ENCODE measurements at regions not wholly inside any gene's neighbourhood (a gene's known extent, or its start where the extent isn't known, plus 50 kb on each side); places are given as distances from the start of the nearest gene placed in this dataset.

- Histone ChIP-seq H3K4me3 (ENCODE audit: low read depth in 2 of 2, low read length in 2 of 2) (no peak overlapping the region), H3K36me3 (ENCODE audit: control insufficient read depth, insufficient read depth, low read length) (no peaks in the 10 kb centered on the region), H3K27me3 (ENCODE audit: control insufficient read depth, insufficient read depth, low read length) (no peaks in the 10 kb centered on the region), H3K4me1 (ENCODE audit: control insufficient read depth, insufficient read depth, low read length) (no peaks in the 10 kb centered on the region), H3K9me3 (ENCODE audit: control insufficient read depth, insufficient read depth, low read depth, low read length) (no peaks in the 10 kb centered on the region), H3K27ac (ENCODE audit: low read length) (no peak overlapping the region)
- intact Hi-C loops (cut with micrococcal nuclease; ENCODE audit: unreplicated experiment) (no loop called here), in situ Hi-C loops (cut with HindIII; ENCODE audit: low pct_unique_long_range_greater_than_20kb, low sequenced_read_pairs) (no loop called here)
- CTCF ChIA-PET, result no interaction called here
- DNase-seq (ENCODE audit: low read depth, low spot score) (no peak), ATAC-seq (no peak)
- BruUV-seq (replicated peaks), result no TSS peak
- POLR2A ChIA-PET, result no interaction called here
- TF ChIP-seq TCF7L2 (IDR thresholded peaks at IDR 0.05; ENCODE audit: low read depth, low read length), result no peak
- TF ChIP-seq POLR2AphosphoS5 (IDR thresholded peaks at IDR 0.05; ENCODE audit: low read depth, low read length), result no peak
- no peak for TF ChIP-seq REST (IDR thresholded peaks at IDR 0.05; ENCODE audit: insufficient read depth in 1 of 2, low read depth in 2 of 2, low read length in 1 of 2)
- TF ChIP-seq SIN3A (IDR thresholded peaks at IDR 0.05; ENCODE audit: borderline replicate concordance, insufficient read depth, low read depth, low read length), result no peak
- TF ChIP-seq CTCF (IDR thresholded peaks at IDR 0.05), result no peak
These were observed 306.4 kb upstream of the PAPPA start for GRCh38 chr9:115847216-115847615.

- no peak overlapping the region for H3K27ac ChIP-seq (ENCODE audit: low read length)
- no TSS peak for BruUV-seq (replicated peaks)
- in situ Hi-C loops (cut with HindIII; ENCODE audit: low pct_unique_long_range_greater_than_20kb, low sequenced_read_pairs), result no loop called here
These were observed 303.7 kb upstream of the PAPPA start for GRCh38 chr9:115849679-115850412.

More at GRCh38 chr9:115849679-115850412, 303.7 kb upstream of the PAPPA start:
- Histone ChIP-seq H3K4me1 (ENCODE audit: control insufficient read depth, insufficient read depth, low read length) (no peaks in the 10 kb centered on the region), H3K36me3 (ENCODE audit: control insufficient read depth, insufficient read depth, low read length) (no peaks in the 10 kb centered on the region), H3K4me3 (ENCODE audit: low read depth in 2 of 2, low read length in 2 of 2) (no peak overlapping the region), H3K9me3 (ENCODE audit: control insufficient read depth, insufficient read depth, low read depth, low read length) (no peaks in the 10 kb centered on the region), H3K27me3 (ENCODE audit: control insufficient read depth, insufficient read depth, low read length) (no peaks in the 10 kb centered on the region)
- ATAC-seq (no peak), DNase-seq (ENCODE audit: low read depth, low spot score) (no peak)
- POLR2A ChIA-PET, result no interaction called here
- TF ChIP-seq TCF7L2 (IDR thresholded peaks at IDR 0.05; ENCODE audit: low read depth, low read length) (no peak), SIN3A (IDR thresholded peaks at IDR 0.05; ENCODE audit: borderline replicate concordance, insufficient read depth, low read depth, low read length) (no peak), POLR2AphosphoS5 (IDR thresholded peaks at IDR 0.05; ENCODE audit: low read depth, low read length) (no peak), CTCF (IDR thresholded peaks at IDR 0.05) (no peak), REST (IDR thresholded peaks at IDR 0.05; ENCODE audit: insufficient read depth in 1 of 2, low read depth in 2 of 2, low read length in 1 of 2) (no peak)
- intact Hi-C loops (cut with micrococcal nuclease; ENCODE audit: unreplicated experiment), result no loop called here
- CTCF ChIA-PET, result no interaction called here
